ENCODE measurements at regions not wholly inside any gene's neighbourhood (a gene's known extent, or its start where the extent isn't known, plus 50 kb on each side); places are given as distances from the start of the nearest gene placed in this dataset.
"Not testable (repeated sequence)": the region's sequence is repeated elsewhere in the genome, so short reads cannot be mapped to it uniquely, and the experiment has no call there.

GRCh38 chrX:8003147-8003883 is 76.1 kb upstream of the PNPLA4 start:
- Histone ChIP-seq H3K4me1 (no peaks in the 10 kb centered on the region), H3K9ac (ENCODE audit: low read depth in 2 of 2, low read length in 2 of 2) (no peak overlapping the region), H3K36me3 (no peaks in the 10 kb centered on the region), H3K27ac (no peak overlapping the region), H3K9me3 (no peaks in the 10 kb centered on the region), H3K4me3 (no peak overlapping the region), H3K27me3 (no peaks in the 10 kb centered on the region)
- no peak for DNase-seq
- no peak for TF ChIP-seq CTCF (IDR thresholded peaks at IDR 0.05)
- intact Hi-C loops (cut with DNase I) = no loop called here

- H3K4me1 ChIP-seq = no peaks in the 10 kb centered on the region
- H3K4me3 ChIP-seq = no peak overlapping the region
- H3K27ac ChIP-seq = no peak overlapping the region
- H3K36me3 ChIP-seq = no peaks in the 10 kb centered on the region
- no peaks in the 10 kb centered on the region for H3K9me3 ChIP-seq
- no peak for TF ChIP-seq CTCF (IDR thresholded peaks at IDR 0.05)
- H3K27me3 ChIP-seq = no peaks in the 10 kb centered on the region
- no peak overlapping the region for H3K9ac ChIP-seq (ENCODE audit: low read depth in 2 of 2, low read length in 2 of 2)
- intact Hi-C loops (cut with DNase I) = no loop called here
- DNase-seq = no peak
These were observed 69.6 kb upstream of the PNPLA4 start for GRCh38 chrX:7996851-7997250.

- Histone ChIP-seq H3K9me3 (no peaks in the 10 kb centered on the region), H3K27ac (no peak overlapping the region), H3K9ac (ENCODE audit: low read depth in 2 of 2, low read length in 2 of 2) (no peak overlapping the region), H3K36me3 (no peaks in the 10 kb centered on the region), H3K27me3 (no peaks in the 10 kb centered on the region), H3K4me3 (no peak overlapping the region), H3K4me1 (no peaks in the 10 kb centered on the region)
- intact Hi-C loops (cut with DNase I) = no loop called here
- peak; percentile 49 for TF ChIP-seq CTCF (IDR thresholded peaks at IDR 0.05)
- peak; percentile 39 for DNase-seq
These were observed 69.2 kb upstream of the PNPLA4 start for GRCh38 chrX:7996414-7996813.

- no peak for DNase-seq
- Histone ChIP-seq H3K27me3 (no peaks in the 10 kb centered on the region), H3K27ac (no peak overlapping the region), H3K36me3 (no peaks in the 10 kb centered on the region), H3K4me3 (no peak overlapping the region), H3K9ac (ENCODE audit: low read depth in 2 of 2, low read length in 2 of 2) (no peak overlapping the region), H3K4me1 (no peaks in the 10 kb centered on the region), H3K9me3 (no peaks in the 10 kb centered on the region)
- TF ChIP-seq CTCF (IDR thresholded peaks at IDR 0.05) = no peak
- intact Hi-C loops (cut with DNase I) = loop anchor here (2.0 kb wide), 1 partner anchor 745 kb away; no protein-coding TSS in a partner anchor
These were observed 66.7 kb upstream of the PNPLA4 start for GRCh38 chrX:7993873-7994272.

GRCh38 chrX:7988013-7988759 is 61.0 kb upstream of the PNPLA4 start:
- DNase-seq; H3K27ac ChIP-seq; H3K4me1 ChIP-seq; H3K36me3 ChIP-seq; H3K9me3 ChIP-seq; H3K4me3 ChIP-seq; intact Hi-C loops (cut with DNase I); H3K9ac ChIP-seq (ENCODE audit: low read depth in 2 of 2, low read length in 2 of 2); H3K27me3 ChIP-seq: not testable (repeated sequence)

Measured in colonic mucosa (tissue), 4 donors.